ENCODE measurements at regions not wholly inside any gene's neighbourhood (a gene's known extent, or its start where the extent isn't known, plus 50 kb on each side); places are given as distances from the start of the nearest gene placed in this dataset.

- TF ChIP-seq ZNF462 (CRISPR knock-in tag; IDR thresholded peaks at IDR 0.05) = no peak
- no peak for TF ChIP-seq ETS1 (IDR thresholded peaks at IDR 0.05)
- TF ChIP-seq ZNF114 (CRISPR knock-in tag; IDR thresholded peaks at IDR 0.05) = no peak
- TF ChIP-seq ZNF331 (CRISPR knock-in tag; IDR thresholded peaks at IDR 0.05; ENCODE audit: low read depth) = no peak
- no peak for TF ChIP-seq JUNB (IDR thresholded peaks at IDR 0.05; ENCODE audit: unreplicated experiment)
- no peak for TF ChIP-seq POLR2AphosphoS5 (IDR thresholded peaks at IDR 0.05; ENCODE audit: low read depth)
- no peak for TF ChIP-seq CREB1 (CRISPR knock-in tag; IDR thresholded peaks at IDR 0.05; ENCODE audit: low read depth)
- no peak for TF ChIP-seq STAT1 (IDR thresholded peaks at IDR 0.05; ENCODE audit: unreplicated experiment)
These were observed 156.1 kb downstream of the CHD9NB start (continued) for GRCh38 chr16:52896478-52897164.

- Mint-ChIP-seq H3K27ac (no peak overlapping the region), H3K36me3 (ENCODE audit: low read depth) (0 out of 3 replicates have a peak, but pooled peaks cover under 1% of the 10 kb centered on the region), H3K27me3 (ENCODE audit: insufficient read depth, low read depth, poor library complexity) (no peaks in the 10 kb centered on the region), H3K4me3 (no peak overlapping the region), H3K9me3 (peaks cover under 1% of the 10 kb centered on the region; the same call in 2 of the 3 replicates), H3K4me1 (peaks cover 32% of the 10 kb centered on the region)
- H3K79me2 ChIP-seq (replicated peaks; ENCODE audit: insufficient read depth) = no peaks in the 10 kb centered on the region
- H3F3A ChIP-seq (replicated peaks; ENCODE audit: low read depth) = no peaks in the 10 kb centered on the region
- no peak overlapping the region for H3K27ac ChIP-seq (ENCODE audit: low read depth)
- no peak overlapping the region for H2AFZ ChIP-seq
- H4K20me1 ChIP-seq (replicated peaks; ENCODE audit: insufficient read depth) = no peaks in the 10 kb centered on the region
- H3K4me1 ChIP-seq (ENCODE audit: insufficient read depth) = peaks cover 21% of the 10 kb centered on the region
- H3K27me3 ChIP-seq (ENCODE audit: insufficient read depth) = no peaks in the 10 kb centered on the region
- no peaks in the 10 kb centered on the region for H3K36me3 ChIP-seq (ENCODE audit: insufficient read depth)
- peak; percentile 79 for DNase-seq (ENCODE audit: low spot score)
- H3K4me3 ChIP-seq = no peak overlapping the region
- ATAC-seq = peak; percentile 97
- H3K9me2 ChIP-seq (ENCODE audit: insufficient read depth) = peaks cover 6% of the 10 kb centered on the region; the same call in 1 of the 2 replicates
- peak overlapping the region; percentile 53 for H3K4me2 ChIP-seq
- TF ChIP-seq CTCF (conservative IDR thresholded peaks at IDR 0.05; ENCODE audit: low read depth in 2 of 2) = no peak
- TF ChIP-seq EZH2phosphoT487 (IDR thresholded peaks at IDR 0.05; ENCODE audit: unreplicated experiment) = no peak
- no peak for TF ChIP-seq CREB1 (CRISPR knock-in tag; IDR thresholded peaks at IDR 0.05; ENCODE audit: low read depth)
- no peak for TF ChIP-seq STAT1 (IDR thresholded peaks at IDR 0.05; ENCODE audit: unreplicated experiment)
- no peak for TF ChIP-seq JUNB (IDR thresholded peaks at IDR 0.05; ENCODE audit: unreplicated experiment)
- no peak for TF ChIP-seq ETS1 (IDR thresholded peaks at IDR 0.05)
These were observed 178.7 kb downstream of the CHD9NB start for GRCh38 chr16:52874042-52874441.

All from GM23338 (cell line).